Stimulated activated CD4-positive, alpha-beta T cell treated with anti-CD3 and anti-CD28 coated beads, Interleukin-1b, Interleukin-23, amount 100 ng/mL, for 1 hour (primary cell): ENCODE measurements at regions not wholly inside any gene's neighbourhood (a gene's known extent, or its start where the extent isn't known, plus 50 kb on each side); places are given as distances from the start of the nearest gene placed in this dataset.
"Not testable (repeated sequence)": the region's sequence is repeated elsewhere in the genome, so short reads cannot be mapped to it uniquely, and the experiment has no call there.

Source experiments
- DNase-seq, 2 donors: peaks; one replicate each; pipeline ENCODE4 v3.0.0-alpha.2; 2020; ENCODE audit warnings: low read depth in 2 of 2

- DNase-seq, result not testable (repeated sequence)
Observed at GRCh38 chr14:36411951-36412350, 91.5 kb upstream of the MBIP start.

GRCh38 chr14:36408388-36408787 lies 88.0 kb upstream of the MBIP start:
- DNase-seq, result no peak

GRCh38 chr14:36405589-36406274 lies 85.3 kb upstream of the MBIP start:
- DNase-seq, result no peak

GRCh38 chr14:36402867-36403266 lies 82.4 kb upstream of the MBIP start:
- no peak for DNase-seq

GRCh38 chr14:36398463-36399291 lies 78.2 kb upstream of the MBIP start:
- DNase-seq, result no peak

GRCh38 chr14:36397357-36397756 lies 76.9 kb upstream of the MBIP start:
- DNase-seq, result no peak

- no peak for DNase-seq
Observed at GRCh38 chr14:36396798-36397197, 76.4 kb upstream of the MBIP start.

- DNase-seq, result no peak
Observed at GRCh38 chr14:36394593-36394992, 74.2 kb upstream of the MBIP start.

- DNase-seq, result no peak
Observed at GRCh38 chr14:36390718-36391117, 70.3 kb upstream of the MBIP start.

- no peak for DNase-seq
Observed at GRCh38 chr14:36383767-36384431, 63.5 kb upstream of the MBIP start.

GRCh38 chr14:36373982-36374673 lies 53.7 kb upstream of the MBIP start:
- DNase-seq, result peak; percentile 21 to 45
